Heart left ventricle (tissue), 16 donors: ENCODE measurements at regions not wholly inside any gene's neighbourhood (a gene's known extent, or its start where the extent isn't known, plus 50 kb on each side); places are given as distances from the start of the nearest gene placed in this dataset.

Experiments used
- ATAC-seq, 4 donors: fragments of 200-7000 bp; cut with Tn5 transposase; one replicate each; pipeline ENCODE4 v1.9.1; 2020 to 2022; ENCODE audit warnings: moderate library complexity in 4 of 4, mild to moderate bottlenecking in 3 of 4, moderate number of reproducible peaks in 1 of 4
- DNase-seq, 5 donors: peaks; one replicate each; pipeline ENCODE4 v3.0.0-alpha.2; 2020
- H3K27ac ChIP-seq, 12 donors: fragments of 200-600 bp; sonication (generic) in 4 of 12; one replicate each; pipeline versions ENCODE4 v1.5.0 to v1.8.0; 2016 to 2022; ENCODE audit warnings: mild to moderate bottlenecking in 2 of 12
- H3K27me3 ChIP-seq, 9 donors: fragments of 200-600 bp; sonication (generic) in 2 of 9; one replicate each; pipeline versions ENCODE4 v1.5.1 to v1.8.0; 2016 to 2022; ENCODE audit warnings: mild to moderate bottlenecking in 3 of 9
- H3K36me3 ChIP-seq, 9 donors: fragments of 200-600 bp; sonication (generic) in 2 of 9; one replicate each; pipeline versions ENCODE4 v1.5.0 to v1.8.0; 2018 to 2022; ENCODE audit warnings: mild to moderate bottlenecking in 2 of 9
- H3K4me1 ChIP-seq, 12 donors: fragments of 200-600 bp; sonication (generic) in 4 of 12; one replicate each; pipeline versions ENCODE4 v1.5.0 to v1.8.0; 2016 to 2022; ENCODE audit warnings: mild to moderate bottlenecking in 3 of 12
- H3K4me3 ChIP-seq, 12 donors: fragments of 200-600 bp; sonication (generic) in 4 of 12; one replicate each; pipeline versions ENCODE4 v1.5.0 to v1.8.0; 2017 to 2022; ENCODE audit warnings: mild to moderate bottlenecking in 9 of 12, moderate library complexity in 4 of 12
- H3K9me3 ChIP-seq, 12 donors: fragments of 200-600 bp; sonication (generic) in 4 of 12; one replicate each; pipeline versions ENCODE4 v1.5.0 to v1.8.0; 2016 to 2022; ENCODE audit warnings: mild to moderate bottlenecking in 1 of 12
- POLR2A ChIP-seq, 2 donors: fragments of 450-650 bp; IDR thresholded peaks; one replicate each; pipeline ENCODE4 v1.6.1; 2017; ENCODE audit warnings: antibody characterized with exemption in 2 of 2, mild to moderate bottlenecking in 2 of 2, moderate library complexity in 2 of 2
- WGBS, 4 donors: extraction: QIAGEN DNeasy Blood & Tissue Kit in 2 of 4; methylation state at CpG; one replicate each; pipeline versions ENCODE4 v1.1.5 to v1.1.7; 2013 to 2018; 5-methylcytosine and 5-hydroxymethylcytosine counted together
- intact Hi-C, 10 donors: fragments of 100-400 bp; cut with DNase I; formaldehyde crosslinking; loops; one replicate each; pipeline versions ENCODE4 v1.11.1 to v1.14.2; 2022
- TF ChIP-seq, protein P1 (sequence below), 12 donors: fragments of 200-600 bp; sonication (generic) in 4 of 12; IDR thresholded peaks; one replicate each; pipeline versions ENCODE4 v1.5.0 to v1.8.0; 2018 to 2022; ENCODE audit warnings: antibody characterized with exemption in 12 of 12, mild to moderate bottlenecking in 5 of 12
- donor health status: ischemic (EF 13 %, LVEDD 7.1; RV severe dilation, severe dysfunction).
- donor health status: healthy with polysubstance abuse.
- donor health status: DM: no; HTN: yes; CAD: no.
- donor health status: DM: no; HTN: no; CAD: no.
- donor health status: ischemic (EF 25% LVEDD 6.9; RV normal size, moderate dysfunction).
- donor health status: ischemic (EF 25% LVEDD 5.7; RV mildly dilated, moderate dysfunction).
- donor health status: healthy.
- donor health status: DM: yes; HTN: yes; CAD: no.
- donor health status: ischemic (EF 35%, LVEDD 5.7; RV mildly dilated, moderate dysfunction).
- donor health status: nonischemic (EF 11% LVEDD 7.7; RV severe dilation, severe dysfunction).
- donor health status: DM: yes; HTN: yes; CAD: no.
- donor health status: PGD.
- donor health status: ischemic (EF 29% LVEDD 5.4; RV normal size, mild dysfunction).
- donor health status: nonischemic (EF 23%, LVEDD 6.1; RV moderate dilation, normal function).

DNA sequence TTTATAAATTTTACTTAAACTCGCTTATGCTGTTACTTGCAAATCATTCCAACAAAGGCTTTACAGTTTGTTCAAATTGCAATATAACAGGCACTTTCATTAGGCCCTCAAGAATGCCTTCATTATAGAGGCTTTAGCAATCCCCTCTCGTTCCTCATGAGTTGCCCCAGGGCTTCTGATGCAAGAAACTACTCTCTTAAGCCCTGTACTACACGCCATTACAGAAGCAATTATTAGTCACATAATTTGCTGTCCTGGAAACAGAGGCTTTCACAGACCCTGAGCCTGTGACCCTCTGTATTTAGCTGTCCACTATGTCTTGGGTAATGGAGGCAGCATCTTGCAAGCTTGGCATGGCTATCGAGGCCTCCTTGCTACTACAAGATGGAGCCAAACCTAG is 965.9 kb upstream of the DIAPH2 start:
- intact Hi-C loops = no loop called here
- WGBS, 4 donors = 68 to 84% (median 74%) methylated on average over 4 of the region's 4 CpGs

DNA sequence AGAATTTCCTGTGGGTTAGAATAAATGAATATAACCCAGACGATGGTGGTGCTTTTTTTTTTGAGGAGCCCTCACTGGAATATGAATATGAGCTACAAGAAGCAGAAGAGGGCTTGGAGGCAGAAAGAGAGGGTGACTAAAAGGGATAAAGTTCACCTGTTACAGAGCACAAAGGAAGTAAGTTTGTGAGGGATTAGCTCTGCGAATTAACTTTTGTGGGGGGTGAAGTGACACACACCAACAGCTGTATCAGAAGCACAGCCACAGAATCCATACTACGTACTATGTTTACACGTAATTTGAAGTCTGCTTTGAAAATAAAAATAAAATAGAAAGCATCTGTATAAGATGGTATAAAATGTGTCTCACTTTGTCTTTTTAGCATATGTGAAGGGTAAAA is 963.6 kb upstream of the DIAPH2 start:
- WGBS, 4 donors = 63 to 70% (median 68%) methylated on average over 4 of the region's 4 CpGs
- TF ChIP-seq, protein P1, sequence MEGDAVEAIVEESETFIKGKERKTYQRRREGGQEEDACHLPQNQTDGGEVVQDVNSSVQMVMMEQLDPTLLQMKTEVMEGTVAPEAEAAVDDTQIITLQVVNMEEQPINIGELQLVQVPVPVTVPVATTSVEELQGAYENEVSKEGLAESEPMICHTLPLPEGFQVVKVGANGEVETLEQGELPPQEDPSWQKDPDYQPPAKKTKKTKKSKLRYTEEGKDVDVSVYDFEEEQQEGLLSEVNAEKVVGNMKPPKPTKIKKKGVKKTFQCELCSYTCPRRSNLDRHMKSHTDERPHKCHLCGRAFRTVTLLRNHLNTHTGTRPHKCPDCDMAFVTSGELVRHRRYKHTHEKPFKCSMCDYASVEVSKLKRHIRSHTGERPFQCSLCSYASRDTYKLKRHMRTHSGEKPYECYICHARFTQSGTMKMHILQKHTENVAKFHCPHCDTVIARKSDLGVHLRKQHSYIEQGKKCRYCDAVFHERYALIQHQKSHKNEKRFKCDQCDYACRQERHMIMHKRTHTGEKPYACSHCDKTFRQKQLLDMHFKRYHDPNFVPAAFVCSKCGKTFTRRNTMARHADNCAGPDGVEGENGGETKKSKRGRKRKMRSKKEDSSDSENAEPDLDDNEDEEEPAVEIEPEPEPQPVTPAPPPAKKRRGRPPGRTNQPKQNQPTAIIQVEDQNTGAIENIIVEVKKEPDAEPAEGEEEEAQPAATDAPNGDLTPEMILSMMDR (IDR thresholded peaks at IDR 0.05) = no peak
- no peak for TF ChIP-seq POLR2A (IDR thresholded peaks at IDR 0.05)
- Histone ChIP-seq H3K27me3 (no peaks in the 10 kb centered on the region), H3K36me3 (no peaks in the 10 kb centered on the region), H3K4me3 (no peak overlapping the region), H3K9me3 (no peaks in the 10 kb centered on the region), H3K4me1 (no peaks in the 10 kb centered on the region), H3K27ac (no peak overlapping the region)
- no peak for ATAC-seq
- DNase-seq = no peak
- intact Hi-C loops = no loop called here

More for the DNA sequence above, 965.9 kb upstream of the DIAPH2 start:
- Histone ChIP-seq H3K4me1 (no peaks in the 10 kb centered on the region), H3K4me3 (no peak overlapping the region), H3K9me3 (peaks cover 0 to 5% (median 0%) of the 10 kb centered on the region in 12 donors), H3K27me3 (no peaks in the 10 kb centered on the region), H3K27ac (no peak overlapping the region), H3K36me3 (no peaks in the 10 kb centered on the region)
- no peak for TF ChIP-seq POLR2A (IDR thresholded peaks at IDR 0.05)
- TF ChIP-seq, protein P1 (IDR thresholded peaks at IDR 0.05) = no peak
- DNase-seq (no peak), ATAC-seq (no peak)

DNA sequence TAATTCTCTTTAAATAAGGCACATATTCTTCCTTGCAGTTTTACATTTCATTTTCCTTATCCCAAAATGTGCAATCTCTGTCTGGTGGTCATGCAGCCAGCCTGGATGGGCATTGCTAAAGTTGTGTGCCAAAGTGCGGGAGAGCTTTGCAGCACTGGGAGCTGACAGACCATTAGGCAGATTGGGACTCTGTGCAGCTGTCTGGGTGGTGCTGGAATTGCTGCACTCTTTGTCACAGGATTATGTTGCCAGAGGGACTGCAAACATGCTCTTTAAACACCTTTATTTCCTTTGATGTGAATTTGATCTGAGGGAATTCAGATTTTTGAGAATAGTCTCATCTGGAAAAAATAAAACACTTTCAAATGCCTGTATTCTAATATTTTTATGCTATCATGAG is 956.2 kb upstream of the DIAPH2 start:
- TF ChIP-seq, protein P1 (IDR thresholded peaks at IDR 0.05) = no peak
- H3K36me3 ChIP-seq = no peaks in the 10 kb centered on the region
- no peaks in the 10 kb centered on the region for H3K27me3 ChIP-seq
- no peaks in the 10 kb centered on the region for H3K4me1 ChIP-seq
- intact Hi-C loops = no loop called here
- WGBS, 4 donors = 67 to 73% (median 67%) methylated on average over 1 of the region's 1 CpG
- DNase-seq (no peak), ATAC-seq (no peak)
- H3K9me3 ChIP-seq = no peaks in the 10 kb centered on the region
- H3K4me3 ChIP-seq = no peak overlapping the region
- H3K27ac ChIP-seq = no peak overlapping the region

DNA sequence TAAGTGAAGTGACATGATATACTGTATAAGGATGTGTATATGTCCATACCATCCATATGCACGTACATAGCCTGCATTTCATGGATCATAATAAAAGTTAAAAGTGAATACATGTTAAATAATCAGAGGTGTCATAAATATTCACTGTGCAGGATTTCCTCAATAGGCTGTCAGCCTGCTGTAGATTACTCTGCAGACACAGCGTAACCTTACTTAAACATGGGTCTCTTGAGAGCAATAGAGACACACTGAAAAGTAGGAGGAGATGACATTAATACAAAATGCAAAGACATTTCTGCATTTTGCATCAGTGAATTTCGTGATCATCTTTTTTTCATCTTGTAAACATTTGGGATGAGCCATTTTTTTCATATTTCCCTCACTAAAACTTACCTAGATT is 955.2 kb upstream of the DIAPH2 start:
- 46 to 71% (median 52%) methylated on average over 3 of the region's 3 CpGs for WGBS, 4 donors
- intact Hi-C loops = no loop called here
- Histone ChIP-seq H3K27me3 (no peaks in the 10 kb centered on the region), H3K4me3 (no peak overlapping the region), H3K27ac (no peak overlapping the region), H3K4me1 (no peaks in the 10 kb centered on the region), H3K36me3 (no peaks in the 10 kb centered on the region), H3K9me3 (no peaks in the 10 kb centered on the region)
- ATAC-seq (no peak), DNase-seq (no peak)
- TF ChIP-seq, protein P1 (IDR thresholded peaks at IDR 0.05) = no peak
- TF ChIP-seq POLR2A (IDR thresholded peaks at IDR 0.05) = no peak
